ENCODE measurements at regions not wholly inside any gene's neighbourhood (a gene's known extent, or its start where the extent isn't known, plus 50 kb on each side); places are given as distances from the start of the nearest gene placed in this dataset.
A peak's percentile ranks its signal among the peaks of the same experiment; 100 is the strongest.
"Not testable (repeated sequence)": the region's sequence is repeated elsewhere in the genome, so short reads cannot be mapped to it uniquely, and the experiment has no call there.

DNA sequence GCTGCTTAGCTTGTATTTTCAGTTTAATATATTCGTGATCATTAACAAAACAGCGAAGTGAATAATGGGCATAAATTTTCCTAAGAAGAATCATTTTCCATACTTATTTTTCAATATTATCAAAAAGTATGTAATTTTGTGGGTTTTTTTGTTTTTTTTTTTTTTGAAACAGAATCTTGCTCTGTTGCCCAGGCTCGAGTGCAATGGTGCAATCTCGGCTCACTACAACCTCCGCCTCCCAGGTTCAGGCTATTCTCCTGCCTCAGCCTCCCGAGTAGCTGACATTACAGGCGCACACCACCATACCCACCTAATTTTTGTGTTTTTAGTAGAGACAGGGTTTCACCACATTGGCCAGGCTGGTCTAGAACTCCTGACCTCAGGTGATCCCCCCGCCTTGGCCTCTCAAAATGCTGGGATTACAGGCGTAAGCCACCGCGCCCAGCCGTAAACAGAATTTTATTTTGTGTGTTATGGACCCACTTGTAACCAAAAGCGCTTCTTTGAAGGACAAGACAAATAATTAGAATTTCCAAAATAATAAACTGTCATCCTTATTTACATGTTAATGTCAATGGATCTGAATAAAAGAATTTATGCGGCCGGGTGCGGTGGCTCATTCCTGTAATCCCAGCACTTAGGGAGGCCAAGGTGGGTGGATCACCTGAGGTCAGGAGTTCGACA, 286.5 kb upstream of the MKLN1 start:
- not testable (repeated sequence) for DNase-seq (ENCODE audit: low read depth, low spot score)

DNA sequence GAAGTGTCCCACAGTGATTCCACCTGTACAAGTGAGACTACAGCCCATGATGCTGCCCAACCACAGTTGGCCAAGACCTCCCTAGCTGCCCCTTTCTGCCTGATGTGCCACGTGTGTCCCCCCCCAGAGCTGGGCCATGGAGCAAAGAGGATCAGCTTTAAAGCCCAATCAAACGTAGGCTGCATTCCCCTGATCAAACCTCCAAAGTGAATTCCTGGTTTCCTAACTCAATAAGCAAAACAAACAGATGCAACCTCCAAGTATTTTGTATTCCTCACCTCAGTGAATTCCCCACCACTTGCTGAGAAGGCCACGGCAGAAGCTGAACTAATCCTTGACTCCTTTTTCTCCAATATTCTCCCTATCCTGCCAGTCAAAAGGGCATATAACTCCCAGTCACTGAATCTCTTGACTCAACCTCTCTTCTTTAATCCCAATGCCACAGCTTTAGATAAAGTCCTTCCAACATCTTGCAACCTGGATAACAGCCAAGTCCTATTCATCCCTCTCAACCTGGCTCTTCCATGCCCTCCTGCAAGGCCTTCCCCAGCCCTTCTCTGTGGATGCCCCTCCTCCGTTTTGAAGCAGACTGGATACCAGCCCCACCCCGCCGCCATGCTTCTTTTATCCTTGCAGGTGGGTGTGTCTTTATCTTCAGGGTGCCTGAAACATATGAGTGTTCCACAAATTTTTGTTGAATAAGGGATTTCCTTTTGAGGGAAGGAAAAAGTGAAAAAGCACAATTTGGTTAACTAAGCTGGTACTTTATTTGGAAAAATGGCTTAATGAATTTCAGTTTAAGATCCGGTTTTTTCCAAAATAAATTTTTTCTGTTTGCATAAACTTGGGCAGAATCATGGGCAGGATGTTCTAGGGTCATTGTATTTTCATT, 285.2 kb upstream of the MKLN1 start:
- no peak for DNase-seq (ENCODE audit: low read depth, low spot score)

GRCh38 chr7:131045526-131045925, 282.1 kb upstream of the MKLN1 start:
- no peak for DNase-seq (ENCODE audit: low read depth, low spot score)

DNA sequence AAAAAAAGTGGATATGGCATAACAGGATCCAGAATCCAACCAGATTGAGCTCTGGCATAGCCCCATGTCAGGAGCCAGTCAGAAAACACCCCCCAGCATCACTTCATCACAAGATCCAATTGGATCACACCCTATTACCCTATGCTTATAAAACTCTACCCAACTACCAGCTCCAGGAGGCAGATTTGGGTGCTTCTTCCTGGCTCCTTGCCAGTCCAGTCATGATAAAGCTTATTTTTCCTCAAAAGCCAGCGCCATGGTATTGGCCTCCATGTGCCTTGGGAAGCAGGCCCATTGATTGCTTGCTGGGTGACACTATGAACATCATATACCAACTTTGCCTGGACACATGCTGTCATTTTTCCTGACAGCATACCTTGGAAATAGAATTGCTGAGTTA, 281.4 kb upstream of the MKLN1 start:
- no peak for DNase-seq (ENCODE audit: low read depth, low spot score)

DNA sequence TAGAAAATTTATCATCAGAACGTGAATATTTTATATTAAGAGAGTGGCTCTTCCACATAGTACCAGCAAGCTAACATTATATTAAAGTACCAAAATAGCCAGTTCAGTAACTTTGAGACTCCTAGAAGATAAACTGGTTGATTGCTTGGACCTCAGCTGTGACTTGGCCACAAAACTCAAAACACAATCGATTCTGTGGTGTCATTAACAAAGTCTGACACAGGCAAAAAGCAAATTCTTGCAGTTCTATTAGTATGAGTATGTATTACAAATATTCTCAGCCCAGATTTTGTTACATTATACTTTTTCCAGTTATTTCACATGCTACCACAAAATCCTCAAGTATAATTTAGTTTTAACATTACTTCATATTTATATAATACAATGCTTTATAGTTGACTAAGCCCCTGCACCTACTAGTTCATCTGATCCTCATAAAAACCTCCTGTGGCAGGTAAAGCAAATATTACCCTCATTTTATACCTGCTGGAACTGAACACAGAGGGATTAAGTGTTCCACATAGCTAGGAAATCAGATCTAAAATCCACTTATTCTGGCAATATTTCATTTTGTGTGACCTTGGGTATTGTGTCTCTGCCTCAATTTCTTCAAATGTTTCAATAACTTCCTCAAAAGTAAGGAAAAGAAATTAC, 279.9 kb upstream of the MKLN1 start:
- no peak for DNase-seq (ENCODE audit: low read depth, low spot score)

DNA sequence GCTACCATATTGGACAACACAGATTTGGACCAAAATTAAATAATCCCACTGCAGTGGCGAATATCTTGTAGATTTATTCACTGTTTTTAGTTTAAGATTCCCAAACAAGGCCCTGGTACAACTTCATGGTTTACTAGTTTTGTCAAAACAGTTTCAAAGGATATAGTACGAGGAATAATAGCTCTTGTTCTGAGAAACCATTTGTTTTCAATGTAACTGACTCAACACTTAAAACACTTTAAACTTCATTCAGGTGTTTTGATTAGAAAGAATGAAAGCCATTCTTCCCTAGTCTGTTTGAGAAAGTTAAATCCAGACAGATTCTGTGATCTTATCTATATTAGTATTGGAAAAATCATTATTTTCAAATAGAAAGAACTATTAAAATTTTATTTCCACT, 276.4 kb upstream of the MKLN1 start:
- no peak for DNase-seq (ENCODE audit: low read depth, low spot score)

DNA sequence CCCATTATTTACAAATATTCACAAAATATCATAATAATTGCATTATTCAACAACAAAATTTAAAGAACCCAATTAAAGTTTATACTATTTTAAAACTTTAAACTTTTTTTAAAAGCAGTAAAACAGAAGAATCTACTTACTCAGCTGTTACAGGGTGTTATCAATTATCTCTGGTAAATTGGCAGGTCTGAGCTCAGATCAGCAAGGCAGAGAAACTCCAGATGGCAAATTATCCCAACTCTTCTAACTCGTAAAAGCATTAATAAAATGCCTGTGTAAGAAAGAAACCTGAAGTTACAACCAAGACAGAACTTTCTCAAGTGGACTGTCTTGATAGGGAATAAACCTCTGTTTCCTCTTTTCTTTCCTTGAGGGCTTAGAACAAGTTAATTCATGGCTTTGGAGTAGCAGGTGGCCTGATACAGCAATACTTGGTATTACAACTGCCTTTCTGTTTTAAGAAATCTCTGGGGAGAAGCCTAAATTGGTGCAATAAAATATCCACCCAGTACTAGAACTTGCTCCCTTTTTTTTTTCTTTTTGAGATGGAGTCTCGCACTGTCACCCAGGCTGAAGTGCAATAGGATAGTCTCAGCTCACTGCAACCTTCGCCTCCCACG, 275.3 kb upstream of the MKLN1 start:
- no peak for DNase-seq (ENCODE audit: low read depth, low spot score)

DNA sequence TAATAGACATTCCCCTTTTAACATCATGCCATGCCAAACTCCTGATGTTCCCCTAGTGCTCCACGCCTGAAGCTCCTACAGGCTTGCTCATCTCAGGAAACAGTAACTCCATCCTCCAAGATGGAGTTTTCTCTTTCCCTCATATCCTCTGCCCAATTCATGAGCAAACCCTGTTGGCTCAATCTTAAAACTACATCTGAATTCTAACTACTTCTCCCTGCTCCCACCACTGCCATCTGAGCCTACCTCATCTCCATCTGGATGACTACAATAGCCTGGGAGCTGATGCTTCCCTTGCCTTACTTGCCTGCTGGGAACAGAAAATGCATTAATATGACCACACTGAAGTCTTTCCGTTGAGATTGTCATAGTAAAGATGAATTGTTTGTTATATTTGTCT, 271.7 kb upstream of the MKLN1 start:
- no peak for DNase-seq (ENCODE audit: low read depth, low spot score)

- peak; percentile 8 for DNase-seq (ENCODE audit: low read depth, low spot score)
Observed at GRCh38 chr7:131057015-131057793, 270.5 kb upstream of the MKLN1 start.

- no peak for DNase-seq (ENCODE audit: low read depth, low spot score)
Observed at GRCh38 chr7:131057794-131058070, 269.9 kb upstream of the MKLN1 start.

GRCh38 chr7:131058561-131059288, 269.0 kb upstream of the MKLN1 start:
- DNase-seq (ENCODE audit: low read depth, low spot score) = not testable (repeated sequence)

GRCh38 chr7:131059401-131059800, 268.3 kb upstream of the MKLN1 start:
- not testable (repeated sequence) for DNase-seq (ENCODE audit: low read depth, low spot score)

DNA sequence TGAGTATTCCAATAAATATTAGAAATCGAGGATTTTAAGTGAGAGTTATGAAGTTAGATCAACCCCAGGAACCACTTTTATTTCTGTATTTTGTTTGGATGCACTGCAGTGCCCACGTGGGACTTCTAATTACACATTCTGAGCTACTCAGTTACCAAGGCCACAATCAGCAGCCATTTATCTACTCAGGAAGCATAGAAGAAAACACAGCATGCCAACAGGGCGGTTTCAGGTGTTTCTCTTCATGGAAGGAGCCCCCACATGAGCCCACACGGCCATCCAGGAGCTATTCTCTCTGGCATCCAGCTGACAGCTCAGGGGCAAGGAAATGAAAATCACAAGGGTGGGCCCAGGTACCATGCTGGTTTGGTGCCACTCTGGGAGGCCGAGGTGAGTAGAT, 266.5 kb upstream of the MKLN1 start:
- DNase-seq (ENCODE audit: low read depth, low spot score) = no peak

DNA sequence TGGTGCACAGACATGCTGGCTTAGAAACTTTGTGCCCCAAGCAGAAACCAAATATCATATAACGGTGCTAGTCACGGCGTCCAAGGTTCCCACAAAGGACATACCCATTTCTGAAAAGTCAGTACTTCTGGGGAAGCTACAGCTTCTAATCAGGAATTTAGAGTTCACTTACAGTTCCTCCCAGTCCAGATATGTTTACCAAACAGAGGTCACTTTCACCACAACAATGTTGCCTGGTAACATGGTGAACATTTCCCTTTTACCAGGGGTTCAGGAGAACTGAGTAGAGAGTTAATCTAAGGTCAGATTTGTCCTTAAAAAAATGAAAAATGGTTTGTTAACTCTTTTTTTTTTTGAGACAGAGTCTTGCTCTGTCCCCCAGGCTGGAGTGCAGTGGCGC, 265.9 kb upstream of the MKLN1 start:
- no peak for DNase-seq (ENCODE audit: low read depth, low spot score)

DNA sequence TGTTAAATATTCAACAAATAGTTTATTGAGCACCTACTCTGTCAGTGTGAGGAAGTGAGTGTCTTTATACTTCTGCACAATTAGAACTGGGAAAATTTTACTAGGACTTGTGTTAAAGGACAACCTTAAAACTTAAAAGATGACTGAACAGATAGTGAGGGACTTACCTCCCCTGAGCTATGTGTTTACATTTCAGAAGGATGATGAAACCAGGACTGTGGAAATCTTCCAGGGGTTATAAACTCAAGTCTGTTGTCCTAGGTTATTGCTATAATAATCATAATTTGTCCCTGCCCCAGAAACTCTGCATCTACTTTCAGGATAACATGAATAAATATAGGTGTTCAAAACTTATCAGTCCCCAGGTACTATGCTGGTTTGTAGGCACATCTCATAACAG, 261.0 kb upstream of the MKLN1 start:
- DNase-seq (ENCODE audit: low read depth, low spot score) = no peak

- DNase-seq (ENCODE audit: low read depth, low spot score) = no peak
Observed at GRCh38 chr7:131067220-131067619, 260.5 kb upstream of the MKLN1 start.

- DNase-seq (ENCODE audit: low read depth, low spot score) = no peak
Observed at GRCh38 chr7:131068604-131069021, 259.1 kb upstream of the MKLN1 start.

DNA sequence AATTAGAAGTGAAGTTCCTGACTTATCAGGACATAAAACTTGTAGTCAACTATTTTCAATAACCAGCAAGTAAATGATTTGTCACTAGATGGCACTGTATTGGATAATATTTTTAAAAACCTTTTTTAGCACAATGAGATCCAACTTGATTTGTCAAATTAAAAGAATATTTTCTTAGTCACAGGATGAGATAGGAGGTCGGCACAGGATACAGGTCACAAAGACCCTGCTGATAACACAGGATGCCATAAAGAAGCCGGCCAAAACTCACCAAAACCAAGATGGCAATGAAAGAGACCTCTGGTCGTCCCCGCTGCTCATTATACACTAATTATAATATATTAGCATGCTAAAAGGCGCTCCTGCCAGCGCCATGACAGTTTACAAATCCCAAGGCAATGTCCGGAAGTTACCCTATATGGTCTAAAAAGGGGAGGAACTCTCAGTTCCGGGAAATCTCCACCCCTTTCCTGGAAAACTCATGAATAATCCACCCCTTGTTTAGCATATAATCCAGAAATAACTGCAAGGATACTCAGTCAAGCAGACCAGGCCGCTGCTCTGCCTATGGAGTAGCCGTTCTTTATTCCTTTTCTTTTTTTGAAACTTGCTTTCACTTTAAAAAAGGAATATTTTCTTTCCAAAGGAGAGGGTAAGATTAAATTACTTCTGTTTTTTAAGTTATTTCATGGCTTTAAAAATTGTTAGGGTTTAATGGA, 255.7 kb upstream of the MKLN1 start:
- no peak for DNase-seq (ENCODE audit: low read depth, low spot score)

GRCh38 chr7:131072505-131073091, 255.1 kb upstream of the MKLN1 start:
- no peak for DNase-seq (ENCODE audit: low read depth, low spot score)

GRCh38 chr7:131074043-131074442, 253.6 kb upstream of the MKLN1 start:
- DNase-seq (ENCODE audit: low read depth, low spot score) = no peak

All from activated CD4-positive, CD25-positive, alpha-beta regulatory T cell treated with anti-CD3 and anti-CD28 coated beads, Interleukin-2, amount 50 U/mL, for 16 hours (primary cell).